ENCODE measurements at regions not wholly inside any gene's neighbourhood (a gene's known extent, or its start where the extent isn't known, plus 50 kb on each side); places are given as distances from the start of the nearest gene placed in this dataset.

DNA sequence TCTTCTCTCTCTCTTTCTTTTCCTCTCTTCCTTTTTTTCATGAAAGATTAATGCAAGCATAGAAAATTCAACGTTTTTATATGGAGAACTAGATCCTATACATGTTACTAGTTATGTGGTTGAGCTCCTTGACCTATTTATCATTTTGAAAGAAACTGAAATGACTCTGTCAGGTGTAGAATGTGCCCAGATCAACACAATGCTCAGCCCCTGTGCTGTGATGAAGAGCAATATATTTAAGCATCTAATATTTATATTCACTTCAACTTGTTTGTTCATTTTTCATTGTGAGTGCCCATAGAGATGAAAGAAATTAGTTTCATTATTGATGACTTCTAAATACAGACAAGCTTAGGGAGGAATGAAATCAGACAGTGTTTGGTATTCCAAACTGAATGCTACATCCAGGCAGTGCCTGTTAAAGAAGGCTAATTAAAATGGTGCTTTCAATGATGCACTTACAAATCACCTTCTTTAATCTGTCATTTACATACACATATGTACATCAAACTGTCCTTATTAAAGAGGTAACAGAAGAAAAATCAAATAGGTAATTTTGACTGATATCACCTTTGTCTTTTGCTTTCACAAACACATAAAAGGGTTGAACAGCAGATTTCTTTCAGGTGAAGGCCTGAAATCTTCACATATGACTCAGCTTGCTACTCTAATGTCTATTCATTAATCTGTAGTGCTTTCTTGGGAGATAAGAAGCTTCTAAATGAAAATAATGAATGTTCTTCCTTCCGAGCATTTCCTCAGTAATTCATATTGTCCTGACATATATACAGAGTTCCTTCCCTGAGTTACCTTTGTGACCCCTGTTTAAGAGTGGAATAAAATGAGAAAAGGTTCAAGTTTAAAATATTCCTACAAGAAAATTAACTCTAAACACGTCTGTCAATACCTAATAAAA lies 915.9 kb downstream of the PDHA2 start:
- POLR2A ChIA-PET = interaction anchor here (0.6 kb wide), 1 partner anchor 594 kb away, joined by 4 read pairs; no protein-coding TSS in a partner anchor
- Mint-ChIP-seq H3K9me3 (peaks cover 0 to 14% (median 5%) of the 10 kb centered on the region in 9 donors), H3K4me3 (no peak overlapping the region), H3K4me1 (no peaks in the 10 kb centered on the region), H3K36me3 (no peaks in the 10 kb centered on the region), H3K27ac (no peak overlapping the region), H3K27me3 (no peaks in the 10 kb centered on the region)
- ATAC-seq (no peak), DNase-seq (no peak)

DNA sequence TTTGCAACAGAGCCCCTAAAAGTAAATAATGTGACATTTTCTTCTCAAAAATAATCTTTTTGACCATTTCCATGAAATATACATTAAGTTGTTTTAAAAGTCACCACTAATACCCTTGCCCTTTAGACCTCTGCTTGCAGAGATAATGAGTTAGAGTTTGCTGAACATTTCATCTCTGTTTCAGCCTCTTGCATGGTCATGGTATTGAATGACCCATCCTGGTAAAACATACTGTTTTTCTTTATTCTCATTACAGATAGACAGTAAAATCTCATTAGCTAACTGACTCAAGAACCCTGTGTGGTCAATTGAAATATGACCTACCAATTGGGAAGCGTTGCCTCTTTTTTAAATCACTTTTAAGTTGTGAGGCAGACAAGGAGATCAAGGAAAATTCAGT lies 916.7 kb downstream of the PDHA2 start:
- no peak for DNase-seq
- H3K27me3 Mint-ChIP-seq = no peaks in the 10 kb centered on the region
- POLR2A ChIA-PET = no interaction called here
- H3K4me1 Mint-ChIP-seq = no peaks in the 10 kb centered on the region
- H3K36me3 Mint-ChIP-seq = no peaks in the 10 kb centered on the region
- no peak overlapping the region for H3K27ac Mint-ChIP-seq
- H3K4me3 Mint-ChIP-seq = no peak overlapping the region
- H3K9me3 Mint-ChIP-seq = peaks cover 0 to 14% (median 5%) of the 10 kb centered on the region in 9 donors
- no peak for ATAC-seq

DNA sequence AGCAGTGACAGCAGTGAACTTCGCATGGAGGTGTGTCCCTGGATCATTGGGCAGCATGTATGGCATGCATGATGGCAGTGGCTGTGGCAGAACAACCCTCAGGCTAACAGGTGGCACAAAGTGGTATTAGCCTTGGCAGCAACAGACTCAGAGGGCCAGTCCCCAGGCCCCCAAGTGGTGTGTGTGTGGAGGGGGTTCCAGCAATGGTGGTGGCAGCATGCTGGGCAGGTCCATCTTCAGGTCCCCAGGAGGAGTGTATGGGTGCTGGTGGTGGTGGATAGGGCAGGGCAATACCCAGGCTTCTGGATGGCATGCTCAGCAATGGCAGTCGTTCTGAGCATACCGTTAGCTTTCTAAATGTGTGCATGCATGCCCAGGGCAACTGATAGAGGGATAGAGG lies 923.7 kb downstream of the PDHA2 start:
- Mint-ChIP-seq H3K9me3 (peaks cover 0 to 10% (median 5%) of the 10 kb centered on the region in 9 donors), H3K4me3 (no peak overlapping the region), H3K36me3 (no peaks in the 10 kb centered on the region), H3K27ac (no peak overlapping the region), H3K4me1 (no peaks in the 10 kb centered on the region), H3K27me3 (no peaks in the 10 kb centered on the region)
- POLR2A ChIA-PET = no interaction called here
- DNase-seq (no peak), ATAC-seq (no peak)

DNA sequence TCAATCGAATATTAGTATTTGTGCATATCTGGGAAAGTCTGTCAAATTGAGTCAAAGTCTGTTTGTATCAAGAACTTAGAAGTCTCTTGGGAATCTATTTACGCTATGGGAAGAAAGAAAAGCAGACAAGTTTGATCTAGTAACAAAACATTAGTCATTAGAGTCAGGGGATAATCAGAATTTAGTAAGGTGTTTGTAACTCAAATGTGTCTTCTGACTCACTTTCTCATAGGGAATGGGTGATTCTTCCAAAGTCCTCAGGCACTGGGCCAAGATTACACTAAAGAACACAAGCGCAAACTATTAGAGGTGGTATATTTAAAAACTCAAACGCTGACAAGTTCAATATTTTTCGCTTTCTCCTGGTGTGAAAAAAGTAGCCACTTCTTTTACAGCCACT lies 926.5 kb downstream of the PDHA2 start:
- no peak overlapping the region for H3K27ac Mint-ChIP-seq
- no peak overlapping the region for H3K4me3 Mint-ChIP-seq
- no peaks in the 10 kb centered on the region for H3K36me3 Mint-ChIP-seq
- no peaks in the 10 kb centered on the region for H3K4me1 Mint-ChIP-seq
- H3K9me3 Mint-ChIP-seq = peaks cover 0 to 10% (median 5%) of the 10 kb centered on the region in 9 donors
- no peak for DNase-seq
- POLR2A ChIA-PET = no interaction called here
- H3K27me3 Mint-ChIP-seq = no peaks in the 10 kb centered on the region
- no peak for ATAC-seq

DNA sequence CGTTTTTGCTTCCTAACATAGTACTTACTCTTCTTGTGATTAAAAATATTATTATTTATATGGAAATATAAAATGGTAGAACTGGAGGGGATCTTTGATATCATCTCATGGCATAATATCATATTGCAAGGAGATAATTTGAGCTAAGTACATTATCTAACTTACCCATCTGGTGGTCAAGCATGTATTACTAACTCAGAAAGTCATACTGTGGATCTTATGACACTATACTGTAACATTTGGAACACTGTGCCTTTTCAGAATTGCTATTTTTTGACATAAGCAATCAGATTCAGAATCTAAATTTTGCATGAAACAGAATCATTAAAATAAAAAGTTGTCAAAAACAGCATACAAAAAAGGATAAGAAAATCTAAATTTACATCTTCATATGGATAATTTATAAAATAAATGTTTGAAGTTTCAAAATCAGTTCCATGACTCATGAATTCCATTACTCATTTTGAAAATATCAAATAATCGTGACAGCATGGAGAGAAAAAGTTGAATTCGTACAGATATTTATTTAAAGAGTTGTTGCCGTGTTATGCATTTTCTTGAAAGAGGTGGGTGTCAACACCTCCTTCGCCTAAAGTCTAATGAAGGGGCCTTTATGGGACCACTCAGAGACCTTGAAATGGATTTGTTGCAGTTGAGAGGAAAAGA lies 928.1 kb downstream of the PDHA2 start:
- no peaks in the 10 kb centered on the region for H3K4me1 Mint-ChIP-seq
- no peak for ATAC-seq
- H3K27me3 Mint-ChIP-seq = no peaks in the 10 kb centered on the region
- H3K27ac Mint-ChIP-seq = no peak overlapping the region
- POLR2A ChIA-PET = no interaction called here
- H3K4me3 Mint-ChIP-seq = no peak overlapping the region
- no peak for DNase-seq
- H3K36me3 Mint-ChIP-seq = no peaks in the 10 kb centered on the region
- peaks cover 0 to 10% (median 5%) of the 10 kb centered on the region in 9 donors for H3K9me3 Mint-ChIP-seq

DNA sequence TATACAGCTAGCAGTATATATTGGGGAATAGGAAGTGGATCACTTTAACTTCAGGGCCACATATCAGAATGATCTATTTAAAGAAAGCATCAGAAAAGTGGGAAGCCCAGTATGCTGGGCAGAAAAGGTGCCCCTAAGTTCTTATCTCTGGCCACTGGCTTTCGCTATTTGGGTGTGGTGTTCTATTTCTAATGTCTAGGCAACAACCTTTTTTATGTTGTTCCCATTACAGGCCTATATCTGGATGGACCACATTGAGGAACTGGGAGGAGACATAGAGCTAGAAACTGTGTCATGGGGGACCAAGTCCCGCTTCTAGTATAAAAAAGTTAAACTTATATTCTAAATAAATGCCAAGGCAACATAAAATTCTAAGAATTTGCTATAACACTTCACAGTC lies 935.6 kb downstream of the PDHA2 start:
- POLR2A ChIA-PET = no interaction called here
- no peak overlapping the region for H3K27ac Mint-ChIP-seq
- H3K4me1 Mint-ChIP-seq = no peaks in the 10 kb centered on the region
- no peaks in the 10 kb centered on the region for H3K27me3 Mint-ChIP-seq
- no peaks in the 10 kb centered on the region for H3K36me3 Mint-ChIP-seq
- DNase-seq (no peak), ATAC-seq (no peak)
- H3K4me3 Mint-ChIP-seq = no peak overlapping the region
- peaks cover 0 to 30% (median 5%) of the 10 kb centered on the region in 9 donors for H3K9me3 Mint-ChIP-seq

DNA sequence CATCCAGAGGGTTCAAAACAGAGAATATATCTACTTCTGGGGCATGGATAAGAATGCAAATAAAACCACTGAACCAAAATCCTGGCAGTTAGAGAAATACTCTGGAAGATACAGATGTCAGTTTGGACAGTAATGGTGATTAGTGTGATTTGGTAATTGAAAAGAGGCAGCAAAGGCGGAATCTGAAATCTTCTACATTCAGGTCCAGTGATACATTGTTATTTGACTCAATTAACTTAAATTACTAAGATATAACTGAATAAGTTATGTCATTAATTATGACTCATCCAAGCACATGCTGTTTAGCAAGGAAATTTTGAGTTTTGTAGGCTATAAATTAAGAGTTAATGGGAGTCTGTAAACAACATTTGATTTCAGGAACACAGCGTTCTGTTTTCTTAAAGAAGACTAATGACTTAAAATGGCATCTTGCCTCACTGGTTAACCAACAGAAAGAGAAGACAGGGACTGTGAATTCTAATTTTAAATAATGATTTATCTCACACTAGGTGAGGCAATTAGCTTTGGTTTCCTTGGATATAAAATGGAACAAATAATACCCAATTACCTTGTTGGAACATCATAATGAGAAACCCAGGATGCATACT lies 937.1 kb downstream of the PDHA2 start:
- no peaks in the 10 kb centered on the region for H3K27me3 Mint-ChIP-seq
- H3K27ac Mint-ChIP-seq = no peak overlapping the region
- no peak overlapping the region for H3K4me3 Mint-ChIP-seq
- no peaks in the 10 kb centered on the region for H3K4me1 Mint-ChIP-seq
- H3K9me3 Mint-ChIP-seq = peaks cover 0 to 39% (median 7%) of the 10 kb centered on the region in 9 donors
- ATAC-seq = no peak
- no peak for DNase-seq
- no peaks in the 10 kb centered on the region for H3K36me3 Mint-ChIP-seq
- POLR2A ChIA-PET = no interaction called here

DNA sequence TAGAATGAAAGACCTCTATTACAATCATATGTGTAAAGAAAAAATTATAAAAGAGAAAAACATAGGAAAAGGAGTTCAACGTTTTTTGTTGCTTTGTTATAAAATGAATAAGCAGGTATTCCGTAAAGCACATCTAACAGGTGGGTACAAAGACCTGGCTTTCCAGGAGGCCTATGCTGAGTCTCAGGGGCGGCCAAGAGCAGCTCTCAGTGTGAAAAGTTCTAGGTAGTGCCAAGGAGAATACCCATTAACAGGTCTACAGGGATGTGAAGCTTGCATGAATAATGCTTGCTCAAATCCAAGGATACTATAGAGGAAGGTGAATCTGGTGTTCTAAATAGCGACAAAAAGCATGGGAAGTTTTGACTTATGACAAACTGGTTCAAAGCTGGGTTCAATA lies 944.4 kb downstream of the PDHA2 start:
- Mint-ChIP-seq H3K4me1 (no peaks in the 10 kb centered on the region), H3K4me3 (no peak overlapping the region), H3K27me3 (no peaks in the 10 kb centered on the region), H3K9me3 (peaks cover 0 to 29% (median 3%) of the 10 kb centered on the region in 9 donors), H3K27ac (no peak overlapping the region), H3K36me3 (no peaks in the 10 kb centered on the region)
- no peak for DNase-seq
- POLR2A ChIA-PET = no interaction called here
- no peak for ATAC-seq

DNA sequence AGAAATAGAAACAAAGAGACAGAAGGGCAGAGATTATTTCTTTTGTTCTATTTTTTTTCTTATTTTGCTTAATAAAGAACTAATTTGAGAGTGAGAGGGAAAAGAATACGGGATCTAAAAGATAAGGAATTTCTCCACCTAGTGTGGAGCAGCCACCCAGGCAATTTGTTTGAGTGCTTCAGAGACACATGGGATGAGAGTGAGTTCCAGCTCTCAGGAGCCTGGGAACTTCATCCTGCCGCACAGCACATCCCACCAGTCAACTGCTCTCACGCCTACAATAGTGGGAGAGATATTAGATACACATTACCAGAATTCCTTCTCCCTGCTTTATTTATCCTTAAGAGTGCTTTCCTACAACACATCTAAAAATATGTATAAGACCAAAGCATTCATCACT lies 946.4 kb downstream of the PDHA2 start:
- H3K36me3 Mint-ChIP-seq = no peaks in the 10 kb centered on the region
- DNase-seq = no peak
- POLR2A ChIA-PET = no interaction called here
- peaks cover 0 to 10% (median 3%) of the 10 kb centered on the region in 9 donors for H3K9me3 Mint-ChIP-seq
- H3K4me3 Mint-ChIP-seq = no peak overlapping the region
- ATAC-seq = no peak
- no peaks in the 10 kb centered on the region for H3K27me3 Mint-ChIP-seq
- no peak overlapping the region for H3K27ac Mint-ChIP-seq
- H3K4me1 Mint-ChIP-seq = no peaks in the 10 kb centered on the region

DNA sequence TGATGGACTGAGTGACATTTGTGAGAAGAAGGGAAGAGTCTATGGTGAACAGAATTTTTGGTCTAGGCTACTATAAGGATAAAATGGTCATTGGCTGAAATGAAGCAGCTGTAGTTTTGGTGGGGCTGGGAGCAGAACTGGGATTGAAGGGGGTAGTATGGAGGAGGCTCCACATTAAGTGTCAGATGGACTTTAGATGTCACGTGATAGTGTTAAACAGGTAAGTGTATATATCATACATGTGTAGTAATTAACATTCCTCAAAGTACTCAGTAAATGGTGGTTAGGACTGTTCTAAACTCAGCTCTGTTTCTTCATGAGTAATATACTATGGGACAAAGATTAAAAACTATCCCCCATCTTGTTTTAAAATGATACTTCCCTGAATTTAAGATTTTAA lies 947.9 kb downstream of the PDHA2 start:
- Mint-ChIP-seq H3K4me3 (no peak overlapping the region), H3K9me3 (peaks cover 0 to 11% (median 4%) of the 10 kb centered on the region in 9 donors), H3K4me1 (no peaks in the 10 kb centered on the region), H3K36me3 (no peaks in the 10 kb centered on the region), H3K27me3 (no peaks in the 10 kb centered on the region), H3K27ac (no peak overlapping the region)
- ATAC-seq (no peak), DNase-seq (no peak)
- POLR2A ChIA-PET = no interaction called here

DNA sequence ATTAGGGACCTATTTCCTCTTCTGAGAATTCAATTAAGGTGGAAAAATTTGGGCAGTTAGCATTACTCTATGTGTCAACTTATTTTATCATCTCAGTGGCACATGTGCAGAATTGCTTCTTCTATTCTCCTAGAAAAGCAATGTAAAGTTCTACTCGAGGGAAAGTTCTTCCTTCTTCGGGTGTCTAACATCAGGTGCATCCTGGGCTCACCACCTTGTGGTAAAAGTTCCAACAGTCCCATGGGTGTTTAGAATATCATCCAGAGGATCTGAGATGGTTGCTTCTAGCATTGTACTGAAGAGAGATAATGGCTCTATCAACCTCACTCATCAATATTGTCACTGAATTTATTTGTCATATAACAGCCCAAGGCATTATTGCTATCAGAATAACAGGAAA lies 969.7 kb downstream of the PDHA2 start:
- POLR2A ChIA-PET = no interaction called here
- H3K4me1 Mint-ChIP-seq = no peaks in the 10 kb centered on the region
- H3K9me3 Mint-ChIP-seq = peaks cover 0 to 12% (median 0%) of the 10 kb centered on the region in 9 donors
- ATAC-seq = no peak
- H3K27ac Mint-ChIP-seq = no peak overlapping the region
- H3K4me3 Mint-ChIP-seq = no peak overlapping the region
- no peaks in the 10 kb centered on the region for H3K36me3 Mint-ChIP-seq
- DNase-seq = no peak
- H3K27me3 Mint-ChIP-seq = no peaks in the 10 kb centered on the region

DNA sequence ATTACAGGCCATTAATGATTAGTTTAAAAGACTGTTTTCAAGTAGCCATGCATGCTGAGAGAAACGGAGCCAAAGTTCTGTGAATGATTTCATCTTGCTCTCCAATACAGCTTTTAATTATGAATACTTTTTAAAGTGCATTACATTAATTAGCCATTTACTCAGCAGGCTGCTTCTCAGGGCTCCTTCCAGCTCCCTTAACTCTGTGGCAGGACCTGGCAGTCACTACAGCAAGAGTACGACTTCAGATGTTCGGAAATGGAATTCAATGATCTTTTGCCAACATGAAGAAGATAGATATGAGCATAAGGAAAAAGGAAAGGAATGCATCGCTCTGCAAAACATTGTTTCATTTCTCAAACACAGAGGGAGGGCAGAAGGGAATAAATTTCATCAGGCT lies 987.2 kb downstream of the PDHA2 start:
- no peak overlapping the region for H3K27ac Mint-ChIP-seq
- POLR2A ChIA-PET = no interaction called here
- H3K36me3 Mint-ChIP-seq = no peaks in the 10 kb centered on the region
- ATAC-seq (no peak), DNase-seq (no peak)
- peaks cover 0 to 6% (median 0%) of the 10 kb centered on the region in 9 donors for H3K9me3 Mint-ChIP-seq
- no peaks in the 10 kb centered on the region for H3K4me1 Mint-ChIP-seq
- H3K27me3 Mint-ChIP-seq = no peaks in the 10 kb centered on the region
- no peak overlapping the region for H3K4me3 Mint-ChIP-seq

DNA sequence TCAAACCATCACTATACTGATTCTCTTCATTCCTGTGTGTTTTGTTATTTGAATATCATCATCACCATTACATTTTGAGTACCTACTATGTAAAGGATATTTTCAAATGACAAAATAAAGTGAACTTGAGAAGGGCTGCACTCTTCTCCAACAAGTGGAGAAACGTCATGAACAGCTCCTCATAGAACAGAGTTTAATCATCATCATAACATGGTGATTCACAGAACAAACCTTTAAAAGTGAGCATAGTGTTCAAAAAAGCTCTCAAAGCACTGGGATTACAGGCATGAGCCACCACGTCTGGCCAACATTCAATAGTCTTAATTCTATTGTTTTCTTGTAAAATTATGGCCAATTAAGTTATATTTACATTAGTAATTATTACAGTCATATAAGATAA lies 993.9 kb downstream of the PDHA2 start:
- Mint-ChIP-seq H3K4me3 (no peak overlapping the region), H3K9me3 (peaks cover 0 to 10% (median 0%) of the 10 kb centered on the region in 9 donors), H3K27ac (no peak overlapping the region), H3K4me1 (no peaks in the 10 kb centered on the region), H3K36me3 (no peaks in the 10 kb centered on the region), H3K27me3 (no peaks in the 10 kb centered on the region)
- ATAC-seq = no peak
- POLR2A ChIA-PET = no interaction called here
- no peak for DNase-seq

All from naive thymus-derived CD8-positive, alpha-beta T cell (primary cell).